Panc1 (cell line): ENCODE measurements at regions not wholly inside any gene's neighbourhood (a gene's known extent, or its start where the extent isn't known, plus 50 kb on each side); places are given as distances from the start of the nearest gene placed in this dataset.

Experiments used
- ATAC-seq: fragments of 200-7000 bp; cut with Tn5 transposase; 2 replicates; pipeline ENCODE4 v1.9.1; 2020; ENCODE audit warnings: mild to moderate bottlenecking, moderate library complexity
- BruUV-seq: library from RNA; stranded (reverse); fragments of 400-500 nt; replicated peaks from 2 replicates; lab custom pipeline; 2021; lab: Mats Ljungman, UMichigan
- CTCF ChIA-PET: fragments of 300-600 bp; sonication (Branson Sonifier 250); formaldehyde crosslinking; loops from one replicate; lab custom pipeline; 2022; ENCODE audit warnings: antibody characterized with exemption; lab: Charles Lee
- POLR2A ChIA-PET: fragments of 300-600 bp; sonication (Branson Sonifier 250); formaldehyde crosslinking; loops from one replicate; lab custom pipeline; 2022; ENCODE audit warnings: antibody characterized with exemption; lab: Charles Lee
- DNase-seq: peaks from one replicate; pipeline ENCODE4 v3.0.0-alpha.2; 2010; ENCODE audit warnings: low read depth, low spot score
- H3K27ac ChIP-seq: 2 replicates; pipeline ENCODE4 v1.5.1; 2011; ENCODE audit warnings: mild to moderate bottlenecking, low read length, inconsistent platforms
- H3K27me3 ChIP-seq: fragments of 200-500 bp; sonication (Bioruptor generic); 2 replicates; pipeline ENCODE4 v1.6.0; 2014; ENCODE audit warnings: low read length, inconsistent platforms; ENCODE audit not compliant: control insufficient read depth, insufficient read depth
- H3K36me3 ChIP-seq: fragments of 200-500 bp; sonication (Bioruptor generic); 2 replicates; pipeline ENCODE4 v1.5.1; 2014; ENCODE audit warnings: inconsistent platforms, mild to moderate bottlenecking, low read length, moderate library complexity; ENCODE audit not compliant: control insufficient read depth, insufficient read depth
- H3K4me1 ChIP-seq: 2 replicates; pipeline ENCODE4 v1.5.1; 2011; ENCODE audit warnings: inconsistent platforms, mild to moderate bottlenecking, low read length, moderate library complexity; ENCODE audit not compliant: control insufficient read depth, insufficient read depth
- H3K4me3 ChIP-seq, 2 experiments: 2 replicates each; pipeline ENCODE4 v1.5.1; 2011 to 2012; ENCODE audit warnings: low read depth in 2 of 2, low read length in 2 of 2, mild to moderate bottlenecking in 2 of 2, inconsistent platforms in 1 of 2, moderate library complexity in 1 of 2
- H3K9me3 ChIP-seq: fragments of 200-500 bp; sonication (Bioruptor generic); 2 replicates; pipeline ENCODE4 v1.5.1; 2014; ENCODE audit warnings: low read depth, mild to moderate bottlenecking, inconsistent platforms, low read length, moderate library complexity; ENCODE audit not compliant: control insufficient read depth, insufficient read depth
- CTCF ChIP-seq: fragments of 450-650 bp; IDR thresholded peaks from 2 replicates; pipeline ENCODE4 v1.5.1; 2017; ENCODE audit warnings: mild to moderate bottlenecking
- POLR2AphosphoS5 ChIP-seq: IDR thresholded peaks from 2 replicates; pipeline ENCODE4 v1.6.1; 2012; ENCODE audit warnings: mild to moderate bottlenecking, low read depth, low read length, moderate library complexity
- REST ChIP-seq, 2 experiments: IDR thresholded peaks; 2 replicates each; pipeline ENCODE4 v1.6.1; 2011 to 2012; ENCODE audit warnings: low read depth in 2 of 2, control low read depth in 1 of 2, low read length in 1 of 2, mild to moderate bottlenecking in 1 of 2, moderate library complexity in 1 of 2; ENCODE audit not compliant: insufficient read depth in 1 of 2
- SIN3A ChIP-seq: IDR thresholded peaks from 2 replicates; pipeline ENCODE4 v1.6.1; 2012; ENCODE audit warnings: low read depth, mild to moderate bottlenecking, low read length, moderate library complexity, borderline replicate concordance; ENCODE audit not compliant: insufficient read depth
- TCF7L2 ChIP-seq: IDR thresholded peaks from 2 replicates; pipeline ENCODE4 v1.6.1; 2011; ENCODE audit warnings: mild to moderate bottlenecking, low read depth, low read length, inconsistent platforms
- in situ Hi-C: cut with HindIII; loops from 2 replicates; pipeline ENCODE4 v1.10.0; 2016; ENCODE audit warnings: low sequenced_read_pairs, low pct_unique_long_range_greater_than_20kb
- intact Hi-C: fragments of 100-400 bp; cut with micrococcal nuclease; formaldehyde crosslinking; loops from one replicate; pipeline ENCODE4 v1.10.0; 2022; ENCODE audit not compliant: unreplicated experiment

GRCh38 chr17:36829676-36830075, 107.6 kb upstream of the LHX1 start:
- Histone ChIP-seq H3K4me3 (no peak overlapping the region), H3K27me3 (no peaks in the 10 kb centered on the region), H3K36me3 (no peaks in the 10 kb centered on the region), H3K27ac (no peak overlapping the region), H3K4me1 (no peaks in the 10 kb centered on the region), H3K9me3 (no peaks in the 10 kb centered on the region)
- DNase-seq (no peak), ATAC-seq (no peak)
- in situ Hi-C loops = no loop called here
- ChIA-PET POLR2A (no interaction called here), CTCF (no interaction called here)
- intact Hi-C loops = no loop called here
- no TSS peak for BruUV-seq
- TF ChIP-seq CTCF (no peak), POLR2AphosphoS5 (no peak), SIN3A (no peak), REST (IDR thresholded peaks at IDR 0.05; ENCODE audit: insufficient read depth in 1 of 2, low read depth in 2 of 2, low read length in 1 of 2) (no peak), TCF7L2 (no peak)

GRCh38 chr17:36833279-36833678, 104.0 kb upstream of the LHX1 start:
- CTCF ChIA-PET = interaction anchor here (0.6 kb wide), 1 partner anchor 9 kb away, joined by 5 read pairs; no protein-coding TSS in a partner anchor
- in situ Hi-C loops = no loop called here

GRCh38 chr17:36835036-36835435, 102.2 kb upstream of the LHX1 start:
- ChIA-PET CTCF (no interaction called here), POLR2A (no interaction called here)
- in situ Hi-C loops = no loop called here

More at GRCh38 chr17:36833279-36833678, 104.0 kb upstream of the LHX1 start:
- no peak for TF ChIP-seq POLR2AphosphoS5
- H3K4me1 ChIP-seq = no peaks in the 10 kb centered on the region
- no peaks in the 10 kb centered on the region for H3K9me3 ChIP-seq
- no TSS peak for BruUV-seq
- DNase-seq = no peak
- H3K27ac ChIP-seq = no peak overlapping the region
- no peaks in the 10 kb centered on the region for H3K36me3 ChIP-seq
- POLR2A ChIA-PET = no interaction called here
- no peaks in the 10 kb centered on the region for H3K27me3 ChIP-seq
- intact Hi-C loops = no loop called here
- no peak overlapping the region for H3K4me3 ChIP-seq
- ATAC-seq = no peak

More at GRCh38 chr17:36835036-36835435, 102.2 kb upstream of the LHX1 start:
- ATAC-seq = no peak
- intact Hi-C loops = no loop called here
- H3K9me3 ChIP-seq = no peaks in the 10 kb centered on the region
- no peaks in the 10 kb centered on the region for H3K36me3 ChIP-seq
- no peaks in the 10 kb centered on the region for H3K27me3 ChIP-seq
- DNase-seq = no peak
- BruUV-seq = no TSS peak
- no peaks in the 10 kb centered on the region for H3K4me1 ChIP-seq
- TF ChIP-seq CTCF = no peak
- TF ChIP-seq SIN3A = no peak
- TF ChIP-seq REST (IDR thresholded peaks at IDR 0.05; ENCODE audit: insufficient read depth in 1 of 2, low read depth in 2 of 2, low read length in 1 of 2) = no peak
- TF ChIP-seq POLR2AphosphoS5 = no peak
- TF ChIP-seq TCF7L2 = no peak
- no peak overlapping the region for H3K4me3 ChIP-seq
- no peak overlapping the region for H3K27ac ChIP-seq
